ENCODE measurements at regions not wholly inside any gene's neighbourhood (a gene's known extent, or its start where the extent isn't known, plus 50 kb on each side); places are given as distances from the start of the nearest gene placed in this dataset.

DNA sequence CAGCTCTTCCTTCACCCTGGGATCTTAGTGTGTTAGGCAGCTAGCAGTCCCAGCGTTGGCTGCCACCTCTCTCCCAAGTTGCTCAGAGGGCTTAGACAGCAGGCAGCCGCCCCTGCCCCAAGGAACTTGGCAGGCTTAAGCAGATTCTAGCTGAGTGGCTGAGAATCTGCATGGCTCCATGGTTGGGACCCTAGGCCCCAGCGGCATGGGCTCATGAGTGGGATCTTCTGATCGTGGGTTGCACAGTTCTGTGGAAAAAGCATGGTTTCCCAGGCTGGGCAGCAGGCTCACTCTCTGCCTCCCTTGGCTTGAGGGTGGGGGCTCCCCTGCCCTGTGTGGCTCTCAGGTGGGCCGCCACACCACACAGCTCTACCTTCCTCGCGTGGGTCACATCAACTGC is 1624.9 kb downstream of the GRIK2 start:
- Histone ChIP-seq H3K27ac (ENCODE audit: control insufficient read depth, insufficient read depth) (no peak overlapping the region), H3K79me2 (ENCODE audit: control insufficient read depth, insufficient read depth, low read length) (no peaks in the 10 kb centered on the region), H2AFZ (ENCODE audit: control insufficient read depth, low read depth, low read length) (no peak overlapping the region), H3K9ac (ENCODE audit: control insufficient read depth, insufficient read depth, low read length) (no peak overlapping the region), H3K4me1 (ENCODE audit: control insufficient read depth, insufficient read depth, low read length) (no peaks in the 10 kb centered on the region), H4K20me1 (ENCODE audit: control insufficient read depth, insufficient read depth) (no peaks in the 10 kb centered on the region), H3K4me2 (ENCODE audit: control insufficient read depth, insufficient read depth) (no peak overlapping the region), H3K27me3 (replicated peaks in 1 of 2; ENCODE audit: control insufficient read depth in 2 of 2, insufficient read depth in 2 of 2, low read length in 1 of 2) (no peaks in the 10 kb centered on the region), H3K36me3 (ENCODE audit: control insufficient read depth in 2 of 2, insufficient read depth in 2 of 2, low read length in 1 of 2) (no peaks in the 10 kb centered on the region), H3K9me3 (replicated peaks; ENCODE audit: control insufficient read depth, insufficient read depth, low read length) (no peaks in the 10 kb centered on the region), H3K4me3 (no peak overlapping the region)
- ChIA-PET RAD21 (ENCODE audit: unreplicated experiment) (no interaction called here), SMC1A (ENCODE audit: uncharacterized antibody, unreplicated experiment) (no interaction called here), CTCF (no interaction called here), POLR2A (no interaction called here)
- TF ChIP-seq KDM1A (IDR thresholded peaks at IDR 0.05; ENCODE audit: borderline replicate concordance) (no peak), BHLHE40 (IDR thresholded peaks at IDR 0.05; ENCODE audit: borderline replicate concordance in 1 of 2, low read depth in 2 of 2, low read length in 1 of 2) (no peak), JUNB (IDR thresholded peaks at IDR 0.05) (no peak), NKRF (conservative IDR thresholded peaks at IDR 0.05) (no peak), BCL11A (IDR thresholded peaks at IDR 0.05; ENCODE audit: low read depth, low read length) (no peak)
- TF ChIP-seq, protein P1, sequence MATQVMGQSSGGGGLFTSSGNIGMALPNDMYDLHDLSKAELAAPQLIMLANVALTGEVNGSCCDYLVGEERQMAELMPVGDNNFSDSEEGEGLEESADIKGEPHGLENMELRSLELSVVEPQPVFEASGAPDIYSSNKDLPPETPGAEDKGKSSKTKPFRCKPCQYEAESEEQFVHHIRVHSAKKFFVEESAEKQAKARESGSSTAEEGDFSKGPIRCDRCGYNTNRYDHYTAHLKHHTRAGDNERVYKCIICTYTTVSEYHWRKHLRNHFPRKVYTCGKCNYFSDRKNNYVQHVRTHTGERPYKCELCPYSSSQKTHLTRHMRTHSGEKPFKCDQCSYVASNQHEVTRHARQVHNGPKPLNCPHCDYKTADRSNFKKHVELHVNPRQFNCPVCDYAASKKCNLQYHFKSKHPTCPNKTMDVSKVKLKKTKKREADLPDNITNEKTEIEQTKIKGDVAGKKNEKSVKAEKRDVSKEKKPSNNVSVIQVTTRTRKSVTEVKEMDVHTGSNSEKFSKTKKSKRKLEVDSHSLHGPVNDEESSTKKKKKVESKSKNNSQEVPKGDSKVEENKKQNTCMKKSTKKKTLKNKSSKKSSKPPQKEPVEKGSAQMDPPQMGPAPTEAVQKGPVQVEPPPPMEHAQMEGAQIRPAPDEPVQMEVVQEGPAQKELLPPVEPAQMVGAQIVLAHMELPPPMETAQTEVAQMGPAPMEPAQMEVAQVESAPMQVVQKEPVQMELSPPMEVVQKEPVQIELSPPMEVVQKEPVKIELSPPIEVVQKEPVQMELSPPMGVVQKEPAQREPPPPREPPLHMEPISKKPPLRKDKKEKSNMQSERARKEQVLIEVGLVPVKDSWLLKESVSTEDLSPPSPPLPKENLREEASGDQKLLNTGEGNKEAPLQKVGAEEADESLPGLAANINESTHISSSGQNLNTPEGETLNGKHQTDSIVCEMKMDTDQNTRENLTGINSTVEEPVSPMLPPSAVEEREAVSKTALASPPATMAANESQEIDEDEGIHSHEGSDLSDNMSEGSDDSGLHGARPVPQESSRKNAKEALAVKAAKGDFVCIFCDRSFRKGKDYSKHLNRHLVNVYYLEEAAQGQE (IDR thresholded peaks at IDR 0.05; ENCODE audit: low read depth, low read length): no peak
- FAIRE-seq: no peak
- in situ Hi-C loops (cut with MboI) (no loop called here), intact Hi-C loops (cut with micrococcal nuclease; ENCODE audit: unreplicated experiment) (no loop called here)
- no peak for ATAC-seq
- DNase-seq (ENCODE audit: low read depth, low spot score): no peak
- no TSS peak for BruUV-seq (replicated peaks)
- WGBS (ENCODE audit: insufficient coverage, insufficient replicate concordance, low lambda C conversion rate, missing lambda C conversion rate): 45% methylated on average over 7 of the region's 7 CpGs
